Testis (tissue), 2 donors: ENCODE measurements at regions not wholly inside any gene's neighbourhood (a gene's known extent, or its start where the extent isn't known, plus 50 kb on each side); places are given as distances from the start of the nearest gene placed in this dataset.

Source experiments
- DNase-seq: peaks from one replicate; pipeline ENCODE4 v3.0.0-alpha.2; 2019
- H3K27ac ChIP-seq, 2 donors: fragments of 200-600 bp; sonication (generic); one replicate each; pipeline ENCODE4 v1.5.1; 2019
- H3K27me3 ChIP-seq: fragments of 200-600 bp; sonication (generic); one replicate; pipeline ENCODE4 v1.5.1; 2019
- H3K36me3 ChIP-seq: fragments of 200-600 bp; sonication (generic); one replicate; pipeline ENCODE4 v1.5.1; 2017; ENCODE audit warnings: low read depth; ENCODE audit errors: missing control alignments
- H3K4me1 ChIP-seq: fragments of 200-600 bp; sonication (generic); one replicate; pipeline ENCODE4 v1.5.1; 2019
- H3K4me3 ChIP-seq, 2 donors: fragments of 200-600 bp; sonication (generic); one replicate each; pipeline ENCODE4 v1.5.1; 2017 to 2019
- H3K9me3 ChIP-seq: fragments of 200-600 bp; sonication (generic); one replicate; pipeline ENCODE4 v1.5.1; 2017
- POLR2A ChIP-seq: fragments of 450-650 bp; IDR thresholded peaks from one replicate; pipeline ENCODE4 v1.6.1; 2017; ENCODE audit warnings: antibody characterized with exemption, mild to moderate bottlenecking, moderate library complexity
- WGBS, 2 donors: methylation state at CpG; one replicate each; pipeline ENCODE4 v1.1.5; 2018; 5-methylcytosine and 5-hydroxymethylcytosine counted together
- intact Hi-C: fragments of 100-400 bp; cut with DNase I; formaldehyde crosslinking; loops from one replicate; pipeline ENCODE4 v1.15.1; 2023; ENCODE audit warnings: low total_unique reads
- TF ChIP-seq, protein P1 (sequence below), 3 experiments: fragments of 450-650 bp in 2 of 3; fragments of 200-600 bp in 1 of 3; sonication (generic) in 1 of 3; IDR thresholded peaks; one replicate each; pipeline ENCODE4 v1.5.1; 2016 to 2019; ENCODE audit warnings: antibody characterized with exemption in 3 of 3, mild to moderate bottlenecking in 2 of 3, moderate library complexity in 1 of 3

DNA sequence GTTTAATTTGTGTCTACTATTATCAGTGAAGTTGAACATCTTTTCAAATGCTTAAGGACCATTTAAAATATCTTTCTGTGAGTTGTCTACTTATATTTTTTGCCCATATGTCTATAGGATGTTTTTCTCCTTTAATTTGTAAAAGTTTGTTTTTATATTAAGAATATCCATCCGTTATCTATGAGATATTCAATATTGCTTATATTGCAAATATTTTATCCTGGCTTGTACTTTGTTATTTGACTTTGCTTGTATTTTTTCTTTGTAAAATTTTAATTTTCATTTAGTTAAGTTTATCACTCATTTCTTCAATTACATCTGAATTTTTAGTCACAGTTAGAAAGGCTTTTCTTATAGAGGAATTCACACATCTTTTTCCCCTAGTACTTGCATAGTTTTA, 117.0 kb upstream of the MLIP start:
- no peaks in the 10 kb centered on the region for H3K4me1 ChIP-seq
- no peak overlapping the region for H3K4me3 ChIP-seq
- no peaks in the 10 kb centered on the region for H3K27me3 ChIP-seq
- WGBS, 2 donors, result 86 to 96% methylated on average over 1 of the region's 1 CpG
- no peaks in the 10 kb centered on the region for H3K9me3 ChIP-seq
- no peak for DNase-seq
- TF ChIP-seq, protein P1, sequence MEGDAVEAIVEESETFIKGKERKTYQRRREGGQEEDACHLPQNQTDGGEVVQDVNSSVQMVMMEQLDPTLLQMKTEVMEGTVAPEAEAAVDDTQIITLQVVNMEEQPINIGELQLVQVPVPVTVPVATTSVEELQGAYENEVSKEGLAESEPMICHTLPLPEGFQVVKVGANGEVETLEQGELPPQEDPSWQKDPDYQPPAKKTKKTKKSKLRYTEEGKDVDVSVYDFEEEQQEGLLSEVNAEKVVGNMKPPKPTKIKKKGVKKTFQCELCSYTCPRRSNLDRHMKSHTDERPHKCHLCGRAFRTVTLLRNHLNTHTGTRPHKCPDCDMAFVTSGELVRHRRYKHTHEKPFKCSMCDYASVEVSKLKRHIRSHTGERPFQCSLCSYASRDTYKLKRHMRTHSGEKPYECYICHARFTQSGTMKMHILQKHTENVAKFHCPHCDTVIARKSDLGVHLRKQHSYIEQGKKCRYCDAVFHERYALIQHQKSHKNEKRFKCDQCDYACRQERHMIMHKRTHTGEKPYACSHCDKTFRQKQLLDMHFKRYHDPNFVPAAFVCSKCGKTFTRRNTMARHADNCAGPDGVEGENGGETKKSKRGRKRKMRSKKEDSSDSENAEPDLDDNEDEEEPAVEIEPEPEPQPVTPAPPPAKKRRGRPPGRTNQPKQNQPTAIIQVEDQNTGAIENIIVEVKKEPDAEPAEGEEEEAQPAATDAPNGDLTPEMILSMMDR (IDR thresholded peaks at IDR 0.05), result no peak
- no peak for TF ChIP-seq POLR2A
- H3K36me3 ChIP-seq, result no peaks in the 10 kb centered on the region
- H3K27ac ChIP-seq, result no peak overlapping the region
- intact Hi-C loops, result no loop called here

DNA sequence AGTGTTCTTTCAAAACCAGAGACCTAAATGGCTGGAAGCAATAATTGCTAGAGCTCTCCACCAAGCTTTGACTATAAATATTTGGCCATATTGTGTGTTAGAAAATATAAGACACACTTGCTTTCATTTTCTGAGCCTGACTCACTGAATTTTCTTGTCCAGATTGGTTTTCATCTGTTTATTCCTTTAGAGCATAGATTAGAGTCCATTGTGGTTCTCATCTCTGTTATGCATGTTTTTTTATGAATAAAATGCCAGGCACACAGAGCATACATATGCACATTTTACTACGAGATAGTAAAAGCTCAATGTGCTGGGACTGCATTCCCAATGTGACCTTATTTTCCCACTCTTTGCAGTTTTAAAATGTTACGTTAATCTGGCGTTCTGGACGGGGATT, 115.3 kb upstream of the MLIP start:
- Histone ChIP-seq H3K27me3 (no peaks in the 10 kb centered on the region), H3K27ac (no peak overlapping the region), H3K36me3 (no peaks in the 10 kb centered on the region), H3K4me3 (no peak overlapping the region), H3K4me1 (no peaks in the 10 kb centered on the region), H3K9me3 (no peaks in the 10 kb centered on the region)
- whole genome bisulfite sequencing, 2 donors, result 71 to 76% methylated on average over 4 of the region's 4 CpGs
- no peak for DNase-seq
- intact Hi-C loops, result no loop called here
- TF ChIP-seq, protein P1 (IDR thresholded peaks at IDR 0.05), result no peak
- no peak for TF ChIP-seq POLR2A

DNA sequence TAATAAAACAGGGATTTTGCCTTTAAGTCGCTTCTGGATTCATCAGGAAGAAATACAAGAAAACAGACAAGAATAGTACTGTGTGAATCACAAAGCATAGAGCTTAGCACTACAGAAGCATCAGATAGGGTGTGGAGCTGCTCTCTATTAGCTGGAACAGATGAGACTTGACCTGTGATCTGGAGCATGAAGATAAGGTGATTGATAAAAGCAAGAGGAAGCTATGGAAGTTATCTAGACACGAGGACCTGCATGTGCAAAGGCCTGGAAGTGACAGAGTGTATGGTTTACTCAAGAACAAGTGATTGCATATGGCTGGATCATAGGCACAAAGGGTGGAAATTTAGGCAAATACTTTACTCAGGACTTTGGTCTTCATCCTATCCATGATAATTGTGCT, 112.9 kb upstream of the MLIP start:
- H3K4me1 ChIP-seq, result no peaks in the 10 kb centered on the region
- no peak overlapping the region for H3K27ac ChIP-seq
- no peaks in the 10 kb centered on the region for H3K36me3 ChIP-seq
- no peaks in the 10 kb centered on the region for H3K27me3 ChIP-seq
- no peak overlapping the region for H3K4me3 ChIP-seq
- intact Hi-C loops, result no loop called here
- no peaks in the 10 kb centered on the region for H3K9me3 ChIP-seq
- WGBS, 2 donors, result 76 to 86% methylated on average over 2 of the region's 2 CpGs
- DNase-seq, result no peak
- TF ChIP-seq, protein P1 (IDR thresholded peaks at IDR 0.05), result no peak
- no peak for TF ChIP-seq POLR2A

DNA sequence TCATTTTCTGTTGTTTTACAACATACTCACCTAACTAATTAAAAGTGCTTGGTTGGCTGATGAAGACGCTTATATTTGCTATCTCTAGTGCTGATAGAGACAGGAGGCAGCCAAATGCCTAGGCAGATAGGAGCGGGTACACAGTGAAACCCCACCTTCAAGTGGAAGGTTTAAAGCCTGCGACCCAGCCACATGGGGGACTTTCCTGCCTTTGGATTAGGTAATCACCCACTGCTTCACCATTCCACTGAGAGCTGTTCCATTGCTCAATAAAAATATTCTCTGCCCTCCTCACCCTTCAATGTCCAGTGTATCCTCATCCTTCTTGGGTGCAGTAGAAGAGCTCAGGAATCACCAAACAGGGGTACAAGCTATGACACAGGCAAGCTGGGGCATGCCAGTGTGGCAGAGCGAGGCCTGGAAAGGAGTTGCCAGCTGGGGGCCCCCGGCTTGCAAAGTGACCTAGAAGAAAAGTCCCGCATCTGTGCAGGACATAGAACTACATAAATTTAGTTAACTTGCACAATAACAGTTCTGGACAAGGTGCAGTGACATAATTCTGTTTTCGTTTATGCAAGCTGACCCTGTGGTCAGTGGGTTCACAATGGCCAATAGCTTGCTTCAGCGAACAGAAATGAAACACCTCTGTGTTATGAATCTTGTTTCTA, 112.0 kb upstream of the MLIP start:
- no peaks in the 10 kb centered on the region for H3K36me3 ChIP-seq
- no peak for TF ChIP-seq POLR2A
- TF ChIP-seq, protein P1 (IDR thresholded peaks at IDR 0.05), result no peak
- H3K4me1 ChIP-seq, result no peaks in the 10 kb centered on the region
- H3K4me3 ChIP-seq, result no peak overlapping the region
- no peak for DNase-seq
- no peak overlapping the region for H3K27ac ChIP-seq
- intact Hi-C loops, result no loop called here
- WGBS, 2 donors, result 93 to 96% methylated on average over 8 of the region's 8 CpGs
- H3K27me3 ChIP-seq, result no peaks in the 10 kb centered on the region
- no peaks in the 10 kb centered on the region for H3K9me3 ChIP-seq

DNA sequence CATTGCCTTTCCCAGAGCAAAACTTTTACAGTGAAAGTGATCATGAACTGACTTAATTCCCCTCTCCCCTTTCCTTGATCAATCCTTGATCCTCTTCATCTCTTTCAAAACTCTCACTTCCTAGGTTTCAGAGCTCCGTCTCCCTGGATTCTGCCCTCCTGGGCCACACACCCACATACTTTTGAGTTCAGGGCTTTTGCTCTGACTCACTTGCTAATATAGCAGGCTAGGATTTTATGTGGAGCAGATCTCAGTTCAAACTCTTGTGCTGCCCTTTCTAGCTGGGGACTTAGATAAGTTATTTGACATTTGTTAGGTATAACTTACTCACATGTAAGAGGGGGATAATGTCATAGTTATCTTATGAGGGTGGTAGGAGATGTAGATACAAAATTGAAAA, 109.1 kb upstream of the MLIP start:
- no peaks in the 10 kb centered on the region for H3K9me3 ChIP-seq
- no peaks in the 10 kb centered on the region for H3K27me3 ChIP-seq
- 80 to 89% methylated on average over 1 of the region's 1 CpG for WGBS, 2 donors
- TF ChIP-seq, protein P1 (IDR thresholded peaks at IDR 0.05), result no peak
- no peak for TF ChIP-seq POLR2A
- no peak for DNase-seq
- no peaks in the 10 kb centered on the region for H3K4me1 ChIP-seq
- intact Hi-C loops, result no loop called here
- H3K36me3 ChIP-seq, result no peaks in the 10 kb centered on the region
- H3K4me3 ChIP-seq, result no peak overlapping the region
- H3K27ac ChIP-seq, result no peak overlapping the region
